Fibroblast of villous mesenchyme (primary cell): ENCODE measurements at regions not wholly inside any gene's neighbourhood (a gene's known extent, or its start where the extent isn't known, plus 50 kb on each side); places are given as distances from the start of the nearest gene placed in this dataset.

ENCODE experiments used
- DNase-seq: peaks from one replicate; pipeline ENCODE4 v3.0.0-alpha.2; 2010; ENCODE audit warnings: low read depth
- H3K4me3 ChIP-seq: 2 replicates; pipeline ENCODE4 v1.5.1; 2011; ENCODE audit warnings: low read depth, mild to moderate bottlenecking, low read length
- CTCF ChIP-seq: IDR thresholded peaks from 2 replicates; pipeline ENCODE4 v1.5.1; 2012; ENCODE audit warnings: low read depth, mild to moderate bottlenecking, low read length; ENCODE audit not compliant: insufficient read depth

GRCh38 chr13:110034031-110034549, 247.7 kb upstream of the IRS2 start:
- H3K4me3 ChIP-seq = no peak overlapping the region
- DNase-seq = no peak
- TF ChIP-seq CTCF = no peak

GRCh38 chr13:110032969-110033368, 246.6 kb upstream of the IRS2 start:
- TF ChIP-seq CTCF = no peak
- no peak for DNase-seq
- H3K4me3 ChIP-seq = no peak overlapping the region

- H3K4me3 ChIP-seq = no peak overlapping the region
- no peak for DNase-seq
- TF ChIP-seq CTCF = no peak
Observed at GRCh38 chr13:110030394-110030928, 244.1 kb upstream of the IRS2 start.

- no peak overlapping the region for H3K4me3 ChIP-seq
- no peak for DNase-seq
- TF ChIP-seq CTCF = no peak
Observed at GRCh38 chr13:110028838-110029621, 242.6 kb upstream of the IRS2 start.

GRCh38 chr13:110028311-110028710, 241.9 kb upstream of the IRS2 start:
- no peak for TF ChIP-seq CTCF
- H3K4me3 ChIP-seq = no peak overlapping the region
- no peak for DNase-seq

GRCh38 chr13:110027470-110028240, 241.3 kb upstream of the IRS2 start:
- peak; percentile 72 for DNase-seq

More at GRCh38 chr13:110027470-110028240, 241.3 kb upstream of the IRS2 start:
- no peak for TF ChIP-seq CTCF
- no peak overlapping the region for H3K4me3 ChIP-seq
